GM12878 (cell line): ENCODE measurements at regions not wholly inside any gene's neighbourhood (a gene's known extent, or its start where the extent isn't known, plus 50 kb on each side); places are given as distances from the start of the nearest gene placed in this dataset.

Source experiments
- ESRRA ChIP-seq: IDR thresholded peaks from 2 replicates; pipeline ENCODE4 v1.6.1; 2012; ENCODE audit warnings: mild to moderate bottlenecking, low read length, improper control_type of control experiment
- POLR2A ChIP-seq: IDR thresholded peaks from 2 replicates; pipeline ENCODE4 v1.6.1; 2011; ENCODE audit warnings: low read depth, mild to moderate bottlenecking, low read length
- RBBP5 ChIP-seq: fragments of 200-600 bp; sonication (generic); conservative IDR thresholded peaks from 2 replicates; pipeline ENCODE4 v1.6.1; 2016
- RELA ChIP-seq: fragments of 450-650 bp; IDR thresholded peaks from 2 replicates; pipeline ENCODE4 v1.8.0; 2014; ENCODE audit warnings: borderline replicate concordance; ENCODE audit not compliant: partially characterized antibody
- TBL1XR1 ChIP-seq: IDR thresholded peaks from 2 replicates; pipeline ENCODE4 v1.6.1; 2012; ENCODE audit warnings: low read depth, low read length, improper control_type of control experiment

- TF ChIP-seq RELA (no peak), POLR2A (no peak), TBL1XR1 (no peak), ESRRA (no peak), RBBP5 (no peak)
These were observed 79.2 kb upstream of the UGT8 start for GRCh38 chr4:114519368-114519767.
